ENCODE measurements at regions not wholly inside any gene's neighbourhood (a gene's known extent, or its start where the extent isn't known, plus 50 kb on each side); places are given as distances from the start of the nearest gene placed in this dataset.

DNA sequence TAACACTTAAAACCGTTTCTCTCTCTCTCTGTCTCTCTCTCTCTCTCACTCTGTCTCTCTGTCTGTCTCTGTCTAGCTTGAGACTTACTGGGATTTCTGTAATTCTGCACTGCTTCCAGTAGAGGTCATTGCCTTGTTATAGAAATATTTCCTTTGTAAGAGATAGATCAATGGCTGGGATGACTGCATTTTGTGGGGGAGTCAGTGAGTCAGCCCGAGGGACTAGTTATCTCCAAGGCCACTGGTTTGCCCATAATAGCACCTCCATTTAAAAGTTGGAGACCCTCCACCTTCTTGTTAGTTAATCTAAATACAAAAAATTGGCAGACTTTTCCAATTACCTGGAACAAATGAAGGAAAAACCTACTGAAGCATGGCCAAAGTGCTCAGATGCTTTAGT is 547.2 kb downstream of the LRRC70 start:
- no peaks in the 10 kb centered on the region for H3K36me3 ChIP-seq
- H3K27ac ChIP-seq: no peak overlapping the region
- DNase-seq: no peak
- TF ChIP-seq, protein P1, sequence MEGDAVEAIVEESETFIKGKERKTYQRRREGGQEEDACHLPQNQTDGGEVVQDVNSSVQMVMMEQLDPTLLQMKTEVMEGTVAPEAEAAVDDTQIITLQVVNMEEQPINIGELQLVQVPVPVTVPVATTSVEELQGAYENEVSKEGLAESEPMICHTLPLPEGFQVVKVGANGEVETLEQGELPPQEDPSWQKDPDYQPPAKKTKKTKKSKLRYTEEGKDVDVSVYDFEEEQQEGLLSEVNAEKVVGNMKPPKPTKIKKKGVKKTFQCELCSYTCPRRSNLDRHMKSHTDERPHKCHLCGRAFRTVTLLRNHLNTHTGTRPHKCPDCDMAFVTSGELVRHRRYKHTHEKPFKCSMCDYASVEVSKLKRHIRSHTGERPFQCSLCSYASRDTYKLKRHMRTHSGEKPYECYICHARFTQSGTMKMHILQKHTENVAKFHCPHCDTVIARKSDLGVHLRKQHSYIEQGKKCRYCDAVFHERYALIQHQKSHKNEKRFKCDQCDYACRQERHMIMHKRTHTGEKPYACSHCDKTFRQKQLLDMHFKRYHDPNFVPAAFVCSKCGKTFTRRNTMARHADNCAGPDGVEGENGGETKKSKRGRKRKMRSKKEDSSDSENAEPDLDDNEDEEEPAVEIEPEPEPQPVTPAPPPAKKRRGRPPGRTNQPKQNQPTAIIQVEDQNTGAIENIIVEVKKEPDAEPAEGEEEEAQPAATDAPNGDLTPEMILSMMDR (IDR thresholded peaks at IDR 0.05): no peak
- TF ChIP-seq EP300 (IDR thresholded peaks at IDR 0.05; ENCODE audit: low read depth): no peak
- no peak for TF ChIP-seq POLR2A (IDR thresholded peaks at IDR 0.05)
- no peak for TF ChIP-seq POLR2AphosphoS5 (IDR thresholded peaks at IDR 0.05)
- intact Hi-C loops (cut with DNase I; ENCODE audit: low total_unique reads): no loop called here
- WGBS, 2 donors (ENCODE audit: low coverage in 1 of 2): 0 to 27% methylated on average over 1 to 2 of the region's 2 CpGs
- H3K4me3 ChIP-seq: no peak overlapping the region
- no peaks in the 10 kb centered on the region for H3K9me3 ChIP-seq
- in situ Hi-C loops (cut with MboI; ENCODE audit: low pct_ligation_motif_present in 1 of 4, low pct_unique_long_range_greater_than_20kb in 1 of 4, low sequenced_read_pairs in 3 of 4): no loop called here
- no peaks in the 10 kb centered on the region for H3K27me3 ChIP-seq
- no peaks in the 10 kb centered on the region for H3K4me1 ChIP-seq

DNA sequence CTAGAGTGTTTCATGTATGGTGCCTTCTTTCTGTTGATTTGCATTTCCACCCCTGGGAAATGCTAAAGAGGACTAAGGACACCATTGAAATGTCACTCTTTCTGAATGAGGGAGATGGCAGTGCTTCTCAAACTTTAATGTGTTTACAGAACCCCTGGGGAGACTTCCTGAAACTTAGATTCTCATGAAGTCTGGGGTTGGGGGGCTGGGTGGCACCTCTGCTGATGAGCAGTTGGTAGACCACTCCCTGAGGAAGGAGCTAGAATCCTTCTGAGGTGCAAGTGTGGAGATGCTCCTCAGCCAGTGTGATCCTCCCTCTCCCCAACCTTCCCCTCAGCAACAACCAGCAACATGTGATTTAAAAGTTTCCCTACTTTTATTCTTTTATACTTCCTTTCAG is 546.8 kb downstream of the LRRC70 start:
- TF ChIP-seq EP300 (IDR thresholded peaks at IDR 0.05; ENCODE audit: low read depth) (no peak), POLR2A (IDR thresholded peaks at IDR 0.05) (no peak), POLR2AphosphoS5 (IDR thresholded peaks at IDR 0.05) (no peak)
- TF ChIP-seq, protein P1 (IDR thresholded peaks at IDR 0.05): no peak
- H3K27me3 ChIP-seq: no peaks in the 10 kb centered on the region
- H3K4me1 ChIP-seq: no peaks in the 10 kb centered on the region
- in situ Hi-C loops (cut with MboI; ENCODE audit: low pct_ligation_motif_present in 1 of 4, low pct_unique_long_range_greater_than_20kb in 1 of 4, low sequenced_read_pairs in 3 of 4) (no loop called here), intact Hi-C loops (cut with DNase I; ENCODE audit: low total_unique reads) (no loop called here)
- H3K27ac ChIP-seq: no peak overlapping the region
- H3K9me3 ChIP-seq: no peaks in the 10 kb centered on the region
- H3K4me3 ChIP-seq: no peak overlapping the region
- H3K36me3 ChIP-seq: no peaks in the 10 kb centered on the region
- no peak for DNase-seq

DNA sequence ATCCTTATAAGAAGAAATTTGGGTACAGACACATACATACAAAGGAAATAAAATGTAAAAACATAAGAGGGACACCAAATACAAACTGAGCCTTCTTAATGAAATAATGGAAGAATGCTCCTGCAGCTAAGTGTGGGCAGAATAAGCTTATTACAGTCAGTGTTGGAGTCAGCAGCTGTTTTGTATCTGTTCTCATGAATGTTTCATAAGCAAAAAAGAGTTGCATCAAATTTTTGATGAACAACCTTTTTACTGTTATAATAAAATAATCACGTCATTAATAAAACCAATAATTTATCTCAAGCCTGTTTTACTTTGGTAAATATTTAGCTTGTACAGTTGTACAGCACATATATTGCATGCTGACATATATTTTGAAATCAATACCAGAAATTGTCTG is 545.6 kb downstream of the LRRC70 start:
- in situ Hi-C loops (cut with MboI; ENCODE audit: low pct_ligation_motif_present in 1 of 4, low pct_unique_long_range_greater_than_20kb in 1 of 4, low sequenced_read_pairs in 3 of 4): no loop called here
- WGBS, 2 donors (ENCODE audit: low coverage in 1 of 2): 72 to 81% methylated on average over 1 of the region's 1 CpG
- Histone ChIP-seq H3K4me1 (no peaks in the 10 kb centered on the region), H3K4me3 (no peak overlapping the region), H3K9me3 (no peaks in the 10 kb centered on the region), H3K36me3 (no peaks in the 10 kb centered on the region), H3K27me3 (no peaks in the 10 kb centered on the region), H3K27ac (no peak overlapping the region)
- DNase-seq: no peak
- TF ChIP-seq, protein P1 (IDR thresholded peaks at IDR 0.05): no peak
- TF ChIP-seq POLR2AphosphoS5 (IDR thresholded peaks at IDR 0.05): no peak
- no peak for TF ChIP-seq EP300 (IDR thresholded peaks at IDR 0.05; ENCODE audit: low read depth)
- TF ChIP-seq POLR2A (IDR thresholded peaks at IDR 0.05): no peak
- intact Hi-C loops (cut with DNase I; ENCODE audit: low total_unique reads): no loop called here

DNA sequence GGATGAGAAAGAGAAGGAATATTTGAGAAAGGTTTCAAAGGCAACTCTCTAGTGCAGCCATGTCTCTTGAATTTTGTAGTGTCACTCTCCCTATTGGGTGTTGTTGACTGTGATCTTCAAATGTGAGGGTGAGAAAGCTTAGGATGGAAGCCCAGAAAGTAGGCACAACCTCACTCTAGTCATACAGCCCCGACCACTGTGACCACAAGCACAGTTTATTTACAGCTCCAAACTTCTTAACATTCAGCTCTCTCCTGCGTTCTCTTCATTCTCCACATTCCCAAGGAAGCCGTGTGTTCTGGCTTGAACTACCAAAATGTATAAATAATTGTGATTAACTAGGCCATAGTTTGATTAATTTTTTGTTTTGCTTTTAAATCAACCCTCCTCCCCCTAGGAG is 542.9 kb downstream of the LRRC70 start:
- WGBS, 2 donors (ENCODE audit: low coverage in 1 of 2): 55 to 100% methylated on average over 1 to 3 of the region's 3 CpGs
- Histone ChIP-seq H3K27me3 (no peaks in the 10 kb centered on the region), H3K4me1 (no peaks in the 10 kb centered on the region), H3K4me3 (no peak overlapping the region), H3K36me3 (no peaks in the 10 kb centered on the region), H3K27ac (no peak overlapping the region), H3K9me3 (no peaks in the 10 kb centered on the region)
- TF ChIP-seq EP300 (IDR thresholded peaks at IDR 0.05; ENCODE audit: low read depth) (no peak), POLR2AphosphoS5 (IDR thresholded peaks at IDR 0.05) (no peak), POLR2A (IDR thresholded peaks at IDR 0.05) (no peak)
- TF ChIP-seq, protein P1 (IDR thresholded peaks at IDR 0.05): no peak
- in situ Hi-C loops (cut with MboI; ENCODE audit: low pct_ligation_motif_present in 1 of 4, low pct_unique_long_range_greater_than_20kb in 1 of 4, low sequenced_read_pairs in 3 of 4) (no loop called here), intact Hi-C loops (cut with DNase I; ENCODE audit: low total_unique reads) (no loop called here)
- DNase-seq: no peak

Data from transverse colon (tissue), 4 donors.